NCI-H2196 (cell line): ENCODE measurements at regions not wholly inside any gene's neighbourhood (a gene's known extent, or its start where the extent isn't known, plus 50 kb on each side); places are given as distances from the start of the nearest gene placed in this dataset.
"Not testable (repeated sequence)": the region's sequence is repeated elsewhere in the genome, so short reads cannot be mapped to it uniquely, and the experiment has no call there.

ENCODE experiments used
- DNase-seq: peaks from one replicate; lab custom pipeline; 2025; ENCODE audit not compliant: unreplicated experiment; lab: John Stamatoyannopoulos, UW

- DNase-seq, result no peak
These were observed 561.1 kb downstream of the KCTD16 start for GRCh38 chr5:144731786-144732185.

- DNase-seq, result no peak
These were observed 541.4 kb downstream of the KCTD16 start for GRCh38 chr5:144712090-144712489.

GRCh38 chr5:144711172-144711571, 540.5 kb downstream of the KCTD16 start:
- DNase-seq, result no peak

GRCh38 chr5:144710637-144711036, 540.0 kb downstream of the KCTD16 start:
- DNase-seq, result no peak

GRCh38 chr5:144703776-144704175, 533.1 kb downstream of the KCTD16 start:
- no peak for DNase-seq

GRCh38 chr5:144698484-144698883, 527.8 kb downstream of the KCTD16 start:
- no peak for DNase-seq

GRCh38 chr5:144697847-144698262, 527.2 kb downstream of the KCTD16 start:
- no peak for DNase-seq

- no peak for DNase-seq
These were observed 521.3 kb downstream of the KCTD16 start for GRCh38 chr5:144691936-144692335.

- DNase-seq, result no peak
These were observed 514.2 kb downstream of the KCTD16 start for GRCh38 chr5:144684899-144685298.

GRCh38 chr5:144680711-144681110, 510.0 kb downstream of the KCTD16 start:
- DNase-seq, result no peak

GRCh38 chr5:144671066-144671465, 500.4 kb downstream of the KCTD16 start:
- no peak for DNase-seq

GRCh38 chr5:144659634-144660227, 489.1 kb downstream of the KCTD16 start:
- no peak for DNase-seq

GRCh38 chr5:144644317-144644716, 473.6 kb downstream of the KCTD16 start:
- DNase-seq, result no peak

- DNase-seq, result no peak
These were observed 468.1 kb downstream of the KCTD16 start for GRCh38 chr5:144638787-144639186.

- no peak for DNase-seq
These were observed 463.5 kb downstream of the KCTD16 start for GRCh38 chr5:144634138-144634537.

- DNase-seq, result peak; percentile 5
These were observed 427.9 kb downstream of the KCTD16 start for GRCh38 chr5:144598451-144599068.

- no peak for DNase-seq
These were observed 425.8 kb downstream of the KCTD16 start for GRCh38 chr5:144596517-144596916.

- DNase-seq, result no peak
These were observed 424.2 kb downstream of the KCTD16 start for GRCh38 chr5:144594919-144595318.

GRCh38 chr5:144594234-144594633, 423.6 kb downstream of the KCTD16 start:
- not testable (repeated sequence) for DNase-seq

GRCh38 chr5:144585681-144586080, 415.0 kb downstream of the KCTD16 start:
- no peak for DNase-seq

- DNase-seq, result peak; percentile 32
These were observed 413.1 kb downstream of the KCTD16 start for GRCh38 chr5:144583541-144584449.

- DNase-seq, result no peak
These were observed 411.4 kb downstream of the KCTD16 start for GRCh38 chr5:144582066-144582465.
